Neural progenitor cell (in vitro differentiated cells): ENCODE measurements at regions not wholly inside any gene's neighbourhood (a gene's known extent, or its start where the extent isn't known, plus 50 kb on each side); places are given as distances from the start of the nearest gene placed in this dataset.

Source experiments
- CTCF ChIP-seq: fragments of 200-600 bp; sonication (generic); IDR thresholded peaks from 2 replicates; pipeline ENCODE4 v1.5.1; 2017; ENCODE audit warnings: antibody characterized with exemption, mild to moderate bottlenecking
- EZH2 ChIP-seq: fragments of 200-600 bp; sonication (generic); IDR thresholded peaks from 2 replicates; pipeline ENCODE4 v1.6.1; 2017; ENCODE audit warnings: antibody characterized with exemption, mild to moderate bottlenecking, moderate library complexity
- EZH2phosphoT487 ChIP-seq: fragments of 200-600 bp; sonication (generic); IDR thresholded peaks from 2 replicates; pipeline ENCODE4 v1.6.1; 2017; ENCODE audit warnings: antibody characterized with exemption

GRCh38 chr1:208844158-208844557 lies 600.0 kb upstream of the PLXNA2 start:
- TF ChIP-seq CTCF (no peak), EZH2phosphoT487 (no peak), EZH2 (no peak)
